Urinary bladder (tissue), 3 donors: ENCODE measurements at regions not wholly inside any gene's neighbourhood (a gene's known extent, or its start where the extent isn't known, plus 50 kb on each side); places are given as distances from the start of the nearest gene placed in this dataset.

Source experiments
- DNase-seq: peaks from one replicate; pipeline ENCODE4 v3.0.0-alpha.2; 2015; ENCODE audit errors: extremely low spot score
- H3K27ac ChIP-seq: one replicate; pipeline ENCODE4 v1.5.1; 2013; ENCODE audit warnings: low read depth, mild to moderate bottlenecking, moderate library complexity
- H3K36me3 ChIP-seq: one replicate; pipeline ENCODE4 v1.6.1; 2013; ENCODE audit warnings: mild to moderate bottlenecking, moderate library complexity; ENCODE audit not compliant: insufficient read depth
- H3K4me1 ChIP-seq: one replicate; pipeline ENCODE4 v1.6.1; 2013; ENCODE audit warnings: mild to moderate bottlenecking, moderate library complexity; ENCODE audit not compliant: insufficient read depth
- H3K4me3 ChIP-seq: one replicate; pipeline ENCODE4 v1.5.1; 2013; ENCODE audit warnings: low read depth, low read length
- WGBS: extraction: QIAGEN DNeasy Blood & Tissue Kit; methylation state at CpG from one replicate; pipeline ENCODE4 v1.1.7; 2013; 5-methylcytosine and 5-hydroxymethylcytosine counted together
- donor health status: healthy with polysubstance abuse.
- donor health status: healthy.

DNA sequence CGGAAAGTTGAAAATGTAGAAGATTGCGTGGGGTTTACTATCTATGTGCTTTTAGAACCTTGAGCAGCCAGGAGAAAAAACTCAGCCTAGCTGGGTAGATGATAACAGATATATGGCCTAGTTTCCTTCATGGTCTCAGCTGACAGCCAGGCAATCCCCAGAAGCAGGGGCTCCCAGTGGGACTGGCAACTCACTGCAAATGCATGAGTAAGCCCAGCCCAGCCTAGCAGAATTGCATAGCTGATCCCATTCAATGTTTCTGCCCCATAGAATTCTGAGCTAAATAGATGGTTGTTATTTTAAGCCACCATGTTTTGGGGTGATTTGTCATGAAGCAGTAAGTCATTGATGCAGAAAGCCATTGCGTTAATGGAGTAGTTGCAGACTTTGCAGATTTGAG is 108.5 kb downstream of the ERCC5 start:
- Histone ChIP-seq H3K4me1 (no peaks in the 10 kb centered on the region), H3K27ac (no peak overlapping the region), H3K36me3 (no peaks in the 10 kb centered on the region), H3K4me3 (no peak overlapping the region)
- no peak for DNase-seq
- 93% methylated on average over 3 of the region's 3 CpGs for WGBS

DNA sequence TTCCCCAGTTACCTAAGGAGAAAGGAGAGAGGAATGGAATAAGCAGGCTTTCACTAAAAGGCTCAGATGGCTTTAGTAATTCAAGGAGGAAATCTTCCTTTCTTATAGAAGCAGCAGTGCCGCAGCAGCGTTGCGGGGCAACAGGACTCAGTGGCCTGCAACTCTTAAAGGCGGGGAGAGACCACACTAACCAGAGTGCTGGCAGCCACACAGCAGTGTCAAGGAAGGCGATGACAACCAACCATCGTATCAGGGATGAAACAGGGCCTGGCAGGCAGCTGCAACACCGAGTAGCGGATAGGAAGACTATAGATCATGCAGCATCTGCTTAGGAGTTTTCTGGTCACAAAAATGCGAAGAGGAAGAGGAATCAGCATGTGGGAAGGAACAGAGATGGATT is 106.0 kb downstream of the ERCC5 start:
- H3K36me3 ChIP-seq = no peaks in the 10 kb centered on the region
- H3K4me3 ChIP-seq = no peak overlapping the region
- H3K27ac ChIP-seq = no peak overlapping the region
- no peak for DNase-seq
- H3K4me1 ChIP-seq = no peaks in the 10 kb centered on the region
- 92% methylated on average over 9 of the region's 9 CpGs for WGBS

- Histone ChIP-seq H3K4me1 (no peaks in the 10 kb centered on the region), H3K4me3 (no peak overlapping the region), H3K36me3 (no peaks in the 10 kb centered on the region), H3K27ac (no peak overlapping the region)
- 35% methylated on average over 8 of the region's 8 CpGs for WGBS
- no peak for DNase-seq
These were observed 102.0 kb downstream of the ERCC5 start for GRCh38 chr13:102947745-102948405.

- WGBS = 91% methylated on average over 4 of the region's 4 CpGs
- no peak for DNase-seq
- Histone ChIP-seq H3K4me3 (no peak overlapping the region), H3K27ac (no peak overlapping the region), H3K36me3 (no peaks in the 10 kb centered on the region), H3K4me1 (no peaks in the 10 kb centered on the region)
These were observed 100.1 kb downstream of the ERCC5 start for GRCh38 chr13:102945886-102946285.

DNA sequence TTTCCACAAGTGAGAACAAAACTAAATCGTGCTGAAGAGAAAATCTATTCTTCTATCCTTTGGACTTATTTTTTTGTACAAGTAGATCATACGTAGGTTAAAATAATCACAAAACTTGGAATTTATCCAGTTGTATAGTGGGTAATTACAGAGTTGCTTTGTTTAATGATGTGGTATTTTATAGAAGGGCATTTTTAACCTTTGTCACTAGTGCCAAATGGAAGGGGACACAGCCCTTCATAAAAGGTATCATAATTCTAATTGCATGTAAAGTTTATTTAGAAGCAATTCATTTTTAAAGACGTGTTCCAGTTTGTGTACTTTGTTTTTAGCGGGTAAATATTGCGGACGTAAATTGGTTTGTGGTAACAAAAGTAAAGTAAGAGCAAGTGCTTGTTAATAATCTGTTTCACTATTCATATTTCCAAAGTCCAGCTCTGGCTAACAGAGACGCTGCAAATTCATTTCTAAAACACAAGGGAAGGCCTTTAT is 99.5 kb downstream of the ERCC5 start:
- Histone ChIP-seq H3K4me3 (no peak overlapping the region), H3K27ac (no peak overlapping the region), H3K36me3 (no peaks in the 10 kb centered on the region), H3K4me1 (no peaks in the 10 kb centered on the region)
- no peak for DNase-seq
- 83% methylated on average over 7 of the region's 7 CpGs for WGBS

- Histone ChIP-seq H3K4me1 (no peaks in the 10 kb centered on the region), H3K27ac (no peak overlapping the region), H3K4me3 (no peak overlapping the region), H3K36me3 (no peaks in the 10 kb centered on the region)
- no peak for DNase-seq
- 84% methylated on average over 2 of the region's 2 CpGs for WGBS
These were observed 99.0 kb downstream of the ERCC5 start for GRCh38 chr13:102944821-102945220.

- Histone ChIP-seq H3K36me3 (no peaks in the 10 kb centered on the region), H3K27ac (no peak overlapping the region), H3K4me1 (no peaks in the 10 kb centered on the region), H3K4me3 (no peak overlapping the region)
- WGBS = 90% methylated on average over 1 of the region's 1 CpG
- no peak for DNase-seq
These were observed 94.9 kb downstream of the ERCC5 start for GRCh38 chr13:102940770-102941169.

DNA sequence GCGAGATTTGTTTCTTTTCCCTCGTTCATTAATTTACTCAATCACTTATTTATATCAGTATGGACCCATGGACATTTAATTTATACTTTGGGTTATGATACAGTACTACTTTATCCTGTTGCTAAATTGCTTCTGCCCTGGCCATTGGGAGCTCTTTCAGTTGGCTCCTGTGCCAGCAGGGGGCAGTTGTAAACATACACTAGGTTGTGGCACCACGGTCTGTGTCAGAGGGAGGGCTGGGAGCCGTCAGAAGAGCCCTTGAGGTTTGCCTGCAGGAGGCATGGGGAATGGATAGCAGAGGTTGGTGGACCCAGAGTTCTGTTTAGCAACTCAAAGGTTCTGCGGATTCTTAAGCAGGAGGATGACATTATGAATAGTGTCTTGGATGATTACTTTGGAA is 94.3 kb downstream of the ERCC5 start:
- WGBS = 87% methylated on average over 5 of the region's 5 CpGs
- H3K27ac ChIP-seq = no peak overlapping the region
- H3K4me1 ChIP-seq = no peaks in the 10 kb centered on the region
- no peak for DNase-seq
- no peak overlapping the region for H3K4me3 ChIP-seq
- H3K36me3 ChIP-seq = no peaks in the 10 kb centered on the region

GRCh38 chr13:102935896-102936321 is 90.1 kb downstream of the ERCC5 start:
- 60% methylated on average over 2 of the region's 2 CpGs for WGBS
- no peak for DNase-seq

GRCh38 chr13:102933523-102933922 is 87.7 kb downstream of the ERCC5 start:
- no peak for DNase-seq
- Histone ChIP-seq H3K36me3 (no peaks in the 10 kb centered on the region), H3K4me1 (no peaks in the 10 kb centered on the region), H3K27ac (no peak overlapping the region), H3K4me3 (no peak overlapping the region)
- WGBS = 91% methylated on average over 3 of the region's 3 CpGs

More at GRCh38 chr13:102935896-102936321, 90.1 kb downstream of the ERCC5 start:
- H3K4me3 ChIP-seq = no peak overlapping the region
- H3K27ac ChIP-seq = no peak overlapping the region
- H3K36me3 ChIP-seq = no peaks in the 10 kb centered on the region
- H3K4me1 ChIP-seq = no peaks in the 10 kb centered on the region

GRCh38 chr13:102933122-102933521 is 87.3 kb downstream of the ERCC5 start:
- WGBS = 95% methylated on average over 6 of the region's 6 CpGs
- no peak overlapping the region for H3K27ac ChIP-seq
- DNase-seq = no peak
- H3K4me3 ChIP-seq = no peak overlapping the region
- no peaks in the 10 kb centered on the region for H3K36me3 ChIP-seq
- H3K4me1 ChIP-seq = no peaks in the 10 kb centered on the region

- DNase-seq = no peak
- Histone ChIP-seq H3K27ac (no peak overlapping the region), H3K4me1 (no peaks in the 10 kb centered on the region), H3K4me3 (no peak overlapping the region), H3K36me3 (no peaks in the 10 kb centered on the region)
- 84% methylated on average over 4 of the region's 4 CpGs for WGBS
These were observed 86.5 kb downstream of the ERCC5 start for GRCh38 chr13:102932331-102932730.

DNA sequence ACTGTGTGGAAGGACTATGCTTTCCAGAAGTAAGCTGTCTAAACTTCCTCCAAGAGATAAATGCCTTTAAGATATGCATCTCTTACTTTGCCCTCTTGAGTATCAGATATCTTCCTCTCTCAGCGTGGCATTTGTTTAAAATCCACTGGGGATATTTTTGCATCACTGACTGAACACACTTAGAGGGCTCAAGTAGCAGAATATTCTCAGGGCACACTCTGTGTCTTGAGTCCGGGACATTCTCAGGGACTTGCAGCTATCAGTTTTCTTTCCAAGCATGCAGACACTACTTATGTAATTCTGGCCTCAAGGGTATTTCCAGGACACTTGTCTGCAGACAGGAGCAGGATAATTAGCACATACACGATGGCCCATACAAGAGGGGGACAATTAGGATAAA is 84.7 kb downstream of the ERCC5 start:
- Histone ChIP-seq H3K4me1 (no peaks in the 10 kb centered on the region), H3K36me3 (no peaks in the 10 kb centered on the region), H3K4me3 (no peak overlapping the region), H3K27ac (no peak overlapping the region)
- no peak for DNase-seq
- WGBS = 76% methylated on average over 3 of the region's 3 CpGs

DNA sequence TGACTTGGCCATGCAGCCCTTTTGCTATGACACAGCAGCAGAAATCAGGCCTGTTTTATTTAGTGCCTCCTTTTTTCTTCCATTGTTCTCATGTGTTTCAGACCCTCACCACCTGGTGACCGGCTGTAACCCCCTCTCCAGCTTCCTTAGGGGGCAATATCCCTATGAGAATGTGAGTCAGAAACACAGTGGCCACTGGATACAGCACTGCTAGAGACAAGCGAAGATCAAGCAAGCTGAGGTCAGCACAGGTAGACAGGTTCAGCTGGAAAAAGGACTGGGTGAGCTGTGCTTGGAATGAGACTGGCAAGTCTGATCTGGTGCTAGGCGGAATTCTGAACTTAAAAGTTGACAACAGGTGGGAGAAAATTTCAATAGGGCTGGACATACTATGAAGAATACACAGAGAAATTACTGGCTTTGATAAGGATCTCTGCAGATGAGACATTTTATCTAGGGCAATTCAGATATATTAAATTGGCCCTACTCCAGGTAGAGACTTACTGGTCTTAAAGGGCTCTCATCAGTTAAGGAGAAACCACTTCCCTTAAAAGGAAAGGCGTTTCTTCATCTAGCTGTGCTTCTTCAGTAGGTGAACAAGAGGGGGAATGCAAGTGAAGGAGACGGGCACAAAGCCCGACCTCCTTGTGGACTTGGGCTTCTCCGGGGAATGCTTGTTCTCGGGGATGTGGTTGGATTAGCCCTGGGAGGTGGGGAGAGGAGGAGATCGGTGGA is 83.3 kb downstream of the ERCC5 start:
- Histone ChIP-seq H3K4me3 (no peak overlapping the region), H3K4me1 (no peaks in the 10 kb centered on the region), H3K36me3 (no peaks in the 10 kb centered on the region), H3K27ac (no peak overlapping the region)
- 75% methylated on average over 9 of the region's 9 CpGs for WGBS
- no peak for DNase-seq
